Renal pelvis (tissue), 1 donor: ENCODE measurements at regions not wholly inside any gene's neighbourhood (a gene's known extent, or its start where the extent isn't known, plus 50 kb on each side); places are given as distances from the start of the nearest gene placed in this dataset.
"Not testable (repeated sequence)": the region's sequence is repeated elsewhere in the genome, so short reads cannot be mapped to it uniquely, and the experiment has no call there.

Source experiments
- DNase-seq: peaks from one replicate; pipeline ENCODE4 v3.0.0-alpha.2; 2013

DNA sequence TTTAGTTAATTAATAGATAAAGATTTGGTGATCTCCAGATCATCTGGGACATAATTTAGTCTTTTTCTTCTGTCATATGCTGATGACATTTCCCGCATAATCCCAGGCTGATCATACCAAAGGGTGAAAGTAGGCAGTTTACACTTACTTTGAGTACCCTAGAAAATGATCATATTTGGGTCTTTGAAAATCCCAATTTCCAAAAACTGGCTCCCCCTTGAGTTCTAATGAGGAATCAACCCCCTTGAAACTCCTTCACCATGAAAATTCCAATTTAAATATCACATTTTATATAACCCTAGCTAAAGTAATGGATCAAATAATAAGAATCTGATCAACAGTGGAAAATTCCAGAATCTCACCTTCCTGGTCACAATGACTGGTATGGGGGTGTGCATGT, 223.4 kb downstream of the NAF1 start:
- no peak for DNase-seq

GRCh38 chr4:162938738-162939485, 227.8 kb downstream of the NAF1 start:
- DNase-seq = no peak

GRCh38 chr4:162935214-162935613, 231.5 kb downstream of the NAF1 start:
- DNase-seq = no peak

DNA sequence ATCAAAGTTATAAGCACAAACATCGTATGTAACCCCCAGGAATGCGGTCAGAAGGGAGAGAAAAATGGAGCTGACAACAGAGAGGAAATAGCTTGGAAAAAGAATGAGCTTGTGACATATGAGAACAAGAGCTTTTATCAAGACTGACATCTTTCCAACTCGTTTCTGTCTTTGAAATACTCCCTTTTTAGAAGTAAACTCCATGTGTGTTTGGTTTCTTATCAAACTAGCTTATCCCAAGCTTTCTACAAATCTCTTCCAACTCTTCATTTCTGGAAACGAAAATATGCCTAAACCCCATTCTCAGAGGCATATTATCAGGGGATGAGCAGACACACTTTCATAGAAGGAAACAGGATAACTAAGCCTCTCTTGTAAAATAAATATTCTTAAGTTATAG, 235.4 kb downstream of the NAF1 start:
- DNase-seq = no peak

- DNase-seq = no peak
Observed at GRCh38 chr4:162921178-162921785, 245.4 kb downstream of the NAF1 start.

- DNase-seq = no peak
Observed at GRCh38 chr4:162920649-162921048, 246.0 kb downstream of the NAF1 start.

DNA sequence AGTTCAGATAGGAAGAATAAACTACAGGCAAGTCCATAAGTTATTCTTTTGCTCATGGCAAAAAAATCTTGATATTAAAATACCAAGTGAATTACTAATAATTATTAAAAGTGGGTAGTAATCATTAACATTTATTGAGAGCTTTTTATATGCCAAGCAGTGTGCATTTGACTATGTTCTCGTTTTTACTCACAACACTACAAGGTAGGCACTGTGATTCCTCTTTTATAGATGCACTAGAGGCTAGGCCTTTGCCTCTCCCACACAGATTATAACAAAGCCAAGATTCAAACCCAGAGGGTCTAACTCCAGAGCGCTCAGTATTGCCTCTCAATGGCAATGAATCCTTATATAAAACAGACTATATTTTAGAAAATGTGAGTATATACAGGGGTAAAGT, 254.2 kb downstream of the NAF1 start:
- no peak for DNase-seq

GRCh38 chr4:162911349-162911748, 255.3 kb downstream of the NAF1 start:
- DNase-seq = no peak

GRCh38 chr4:162909952-162910351, 256.7 kb downstream of the NAF1 start:
- DNase-seq = no peak

GRCh38 chr4:162894387-162894786, 272.3 kb downstream of the NAF1 start:
- no peak for DNase-seq

DNA sequence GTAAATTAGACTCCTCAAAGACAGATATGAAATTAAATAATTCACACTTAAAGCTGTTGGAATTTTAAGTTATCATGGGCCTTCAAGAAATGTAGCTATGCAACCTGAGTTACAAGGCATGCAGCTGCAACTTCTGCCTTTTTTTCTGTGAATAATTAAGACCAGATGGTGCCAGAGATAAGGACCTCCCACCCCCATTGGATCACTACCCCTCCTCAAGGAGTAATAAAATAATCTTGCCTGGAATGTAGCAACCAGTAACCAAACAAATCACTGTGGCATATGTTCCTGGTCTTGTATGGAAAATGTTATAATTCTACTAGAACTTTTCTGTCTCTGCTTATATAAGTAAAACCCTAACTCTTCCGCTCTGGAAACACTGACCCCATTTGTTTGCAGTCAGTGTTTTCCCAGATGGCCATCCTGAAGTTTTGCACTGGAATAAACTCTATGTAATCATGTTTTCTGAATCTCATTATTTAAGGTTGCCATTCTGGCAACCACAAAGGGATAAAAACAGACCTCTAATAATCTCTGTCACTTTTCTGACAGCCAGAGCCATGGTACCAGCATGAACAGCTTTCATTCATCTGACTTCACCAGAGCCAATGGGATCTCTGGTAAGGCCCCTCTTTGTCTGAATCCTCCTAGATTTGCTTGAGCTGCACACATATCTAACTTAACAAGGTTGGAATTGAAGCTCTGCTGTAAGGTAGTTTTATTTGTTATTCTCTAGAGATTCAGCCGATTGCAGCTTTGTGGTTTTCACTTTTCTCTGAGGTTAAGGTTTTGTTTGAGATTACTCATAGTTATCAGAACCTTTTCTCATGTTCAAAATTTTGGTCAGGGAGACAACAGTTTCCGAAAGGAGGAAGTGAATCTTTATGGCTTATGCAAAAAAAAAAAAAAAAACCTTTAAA, 274.6 kb downstream of the NAF1 start:
- peak; percentile 27 for DNase-seq

DNA sequence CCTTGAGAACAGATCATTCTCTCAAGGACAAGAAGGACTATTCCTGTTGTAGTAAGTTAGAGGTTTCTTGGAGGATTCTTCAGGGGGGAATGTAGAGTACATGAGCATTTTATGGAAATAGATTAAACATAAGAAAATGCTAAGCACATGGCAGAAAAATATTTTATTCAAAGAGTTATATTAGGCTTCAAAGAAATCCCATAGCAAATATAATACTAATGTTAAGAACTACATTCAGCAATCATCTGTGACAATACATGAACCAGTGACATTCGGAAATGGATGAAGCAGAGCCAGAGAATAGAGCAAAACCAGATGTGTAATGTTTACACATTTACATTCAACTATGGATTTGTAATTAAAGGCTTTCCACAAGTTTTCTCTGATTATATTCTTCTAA, 288.6 kb downstream of the NAF1 start:
- no peak for DNase-seq

GRCh38 chr4:162874748-162875147, 291.9 kb downstream of the NAF1 start:
- DNase-seq = no peak

- DNase-seq = no peak
Observed at GRCh38 chr4:162871990-162872389, 294.7 kb downstream of the NAF1 start.

DNA sequence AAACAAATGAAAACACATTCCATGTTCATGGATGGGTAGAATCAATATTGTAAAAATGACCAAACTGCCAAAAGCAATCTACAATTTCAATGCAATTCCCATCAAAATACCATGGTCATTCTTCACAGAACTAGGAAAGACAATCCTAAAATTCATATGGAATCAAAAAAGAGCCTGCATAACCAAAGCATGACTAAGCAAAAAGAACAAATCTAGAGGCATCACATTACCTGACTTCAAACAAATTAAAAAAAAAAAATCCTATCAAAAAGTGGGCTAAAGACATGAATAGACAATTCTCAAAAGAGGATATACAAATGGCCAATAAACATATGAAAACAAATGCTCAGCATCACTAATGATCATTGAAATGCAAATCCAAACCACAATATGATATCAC, 297.5 kb downstream of the NAF1 start:
- no peak for DNase-seq

GRCh38 chr4:162866565-162866964, 300.1 kb downstream of the NAF1 start:
- DNase-seq = no peak

DNA sequence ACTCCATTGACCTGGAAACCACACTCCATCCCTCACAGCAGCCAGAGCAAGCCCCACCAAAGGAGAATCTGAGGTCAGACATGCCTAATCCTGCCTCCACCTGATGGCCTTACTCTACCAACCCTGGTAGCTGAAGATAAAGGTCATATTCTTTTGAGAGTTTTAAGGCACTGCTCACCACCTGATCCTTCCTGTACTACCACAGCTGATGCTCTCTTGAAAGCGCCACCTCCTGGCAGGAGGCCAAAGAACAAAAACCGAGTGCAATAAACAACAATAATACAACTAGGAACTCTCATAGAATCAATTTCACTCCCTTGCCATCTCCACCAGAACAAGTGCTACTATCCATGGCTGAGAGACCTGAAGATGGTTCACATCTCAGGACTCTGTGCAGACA, 301.6 kb downstream of the NAF1 start:
- DNase-seq = no peak

DNA sequence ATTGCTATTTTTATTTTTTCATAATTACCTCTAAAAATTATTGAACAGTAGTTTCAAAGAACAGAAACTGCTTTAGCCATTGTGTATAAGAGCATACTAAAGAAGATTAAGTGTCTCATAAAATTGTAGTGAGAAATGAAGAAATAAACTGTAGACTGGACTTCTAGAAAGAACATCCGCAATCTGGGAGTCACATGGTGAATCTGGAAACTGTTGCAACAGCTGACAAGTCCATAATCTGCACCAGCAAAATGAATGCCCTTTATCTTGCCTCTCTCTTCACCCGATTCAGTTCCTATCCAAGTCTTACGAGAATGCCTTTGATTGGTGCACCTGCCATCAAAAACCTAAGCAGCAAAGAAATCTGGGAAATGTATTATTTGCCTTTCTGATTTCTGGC, 312.9 kb downstream of the NAF1 start:
- no peak for DNase-seq

DNA sequence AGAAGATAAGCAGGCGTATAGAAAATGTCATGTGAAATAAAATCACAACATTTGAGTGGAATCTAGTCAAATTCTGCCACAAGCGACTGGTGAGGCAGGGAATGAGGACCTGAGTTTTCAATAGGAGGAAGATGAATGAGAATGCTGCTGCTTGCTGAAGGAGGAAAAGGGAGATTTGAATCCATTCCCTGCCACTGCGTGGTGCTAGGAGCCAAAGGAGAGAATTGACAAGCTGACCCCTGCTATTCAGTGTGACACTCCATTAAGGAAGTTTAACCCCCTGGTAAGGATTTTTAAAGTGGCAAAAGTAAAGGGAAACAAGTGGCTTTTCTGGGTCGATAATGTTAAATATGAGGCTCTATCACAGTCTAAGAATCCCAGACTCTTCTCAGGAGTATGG, 314.0 kb downstream of the NAF1 start:
- no peak for DNase-seq

- DNase-seq = not testable (repeated sequence)
Observed at GRCh38 chr4:162851241-162851758, 315.4 kb downstream of the NAF1 start.

- DNase-seq = no peak
Observed at GRCh38 chr4:162849937-162850336, 316.8 kb downstream of the NAF1 start.

DNA sequence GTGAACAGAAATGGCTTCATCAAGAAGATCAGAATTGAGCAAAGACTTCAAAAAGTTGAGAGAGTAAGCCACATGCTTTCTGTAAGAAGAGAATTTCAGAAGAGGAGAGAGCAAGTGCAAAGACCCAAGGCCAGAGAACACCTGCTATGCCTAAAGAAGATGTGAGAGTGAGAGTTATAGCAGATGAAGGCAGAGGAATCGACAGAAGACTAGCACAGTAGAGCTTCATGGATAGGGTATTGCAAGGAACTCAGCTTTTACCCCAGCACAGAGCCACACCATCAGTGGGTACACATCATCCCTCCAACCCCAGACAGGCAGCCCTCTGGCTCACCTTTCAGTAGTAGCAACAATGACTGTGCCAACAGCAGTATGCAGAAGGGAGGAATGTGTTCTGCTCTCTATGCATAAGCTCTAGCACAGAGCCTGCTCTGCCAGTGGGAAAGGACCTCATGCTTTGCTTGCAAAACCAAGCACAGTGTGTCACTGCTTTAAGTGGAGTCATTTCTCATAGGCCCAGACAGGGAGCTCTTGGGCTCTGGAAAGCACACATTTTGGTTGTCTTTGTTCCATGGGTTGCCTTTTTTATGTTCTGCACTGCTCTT, 318.6 kb downstream of the NAF1 start:
- DNase-seq = no peak
